ENCODE measurements at regions not wholly inside any gene's neighbourhood (a gene's known extent, or its start where the extent isn't known, plus 50 kb on each side); places are given as distances from the start of the nearest gene placed in this dataset.

- TF ChIP-seq CTCF (IDR thresholded peaks at IDR 0.05; ENCODE audit: poor library complexity, severe bottlenecking) (no peak), EP300 (conservative IDR thresholded peaks at IDR 0.05; ENCODE audit: poor library complexity, severe bottlenecking) (no peak), POLR2AphosphoS5 (IDR thresholded peaks at IDR 0.05) (no peak), EZH2 (IDR thresholded peaks at IDR 0.05; ENCODE audit: borderline replicate concordance, insufficient read depth, low read length, poor library complexity, severe bottlenecking) (no peak), TAF1 (IDR thresholded peaks at IDR 0.05; ENCODE audit: low read depth) (no peak), REST (IDR thresholded peaks at IDR 0.05; ENCODE audit: borderline replicate concordance) (no peak), RAD21 (conservative IDR thresholded peaks at IDR 0.05) (no peak), MXI1 (conservative IDR thresholded peaks at IDR 0.05; ENCODE audit: poor library complexity, severe bottlenecking) (no peak), SMC3 (conservative IDR thresholded peaks at IDR 0.05; ENCODE audit: poor library complexity) (no peak)
These were observed 221.2 kb downstream of the GABRG2 start for GRCh38 chr5:162288647-162289296.

Measured in neural cell (in vitro differentiated cells).